B cell (primary cell): ENCODE measurements at regions not wholly inside any gene's neighbourhood (a gene's known extent, or its start where the extent isn't known, plus 50 kb on each side); places are given as distances from the start of the nearest gene placed in this dataset.

Source experiments
- EZH2 ChIP-seq: IDR thresholded peaks from 2 replicates; pipeline ENCODE4 v1.6.1; 2012; ENCODE audit warnings: borderline replicate concordance, low read depth, mild to moderate bottlenecking, moderate library complexity, low read length; ENCODE audit not compliant: insufficient read depth, poor library complexity, severe bottlenecking
- TF ChIP-seq, protein P1 (sequence below): fragments of 200-600 bp; IDR thresholded peaks from one replicate; pipeline ENCODE4 v1.8.0; 2022; ENCODE audit warnings: antibody characterized with exemption, mild to moderate bottlenecking

DNA sequence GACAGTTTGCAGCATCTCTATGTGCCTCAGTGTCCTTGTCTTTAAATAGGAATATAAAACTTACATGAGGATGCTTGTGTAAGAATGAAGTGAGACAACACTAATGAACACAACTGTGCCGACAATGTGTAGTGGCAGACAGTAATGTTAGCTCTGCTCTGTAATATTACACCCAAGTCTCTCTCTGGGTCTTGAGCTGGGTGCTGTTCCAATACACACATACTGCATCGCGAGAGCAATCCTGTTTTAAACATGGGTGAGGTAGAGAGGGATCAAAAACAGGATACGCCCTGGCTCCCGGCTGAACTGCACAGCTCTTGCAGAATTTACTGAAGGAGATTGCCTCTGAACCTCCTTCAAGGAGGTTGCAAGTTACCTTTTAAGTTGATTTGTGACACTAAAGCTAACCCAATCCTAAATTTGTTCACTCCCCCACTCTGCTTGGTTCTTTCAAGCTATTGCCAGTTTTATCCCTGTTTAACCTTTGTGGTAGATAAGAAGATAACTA, 155.2 kb upstream of the ISL1 start:
- TF ChIP-seq, protein P1, sequence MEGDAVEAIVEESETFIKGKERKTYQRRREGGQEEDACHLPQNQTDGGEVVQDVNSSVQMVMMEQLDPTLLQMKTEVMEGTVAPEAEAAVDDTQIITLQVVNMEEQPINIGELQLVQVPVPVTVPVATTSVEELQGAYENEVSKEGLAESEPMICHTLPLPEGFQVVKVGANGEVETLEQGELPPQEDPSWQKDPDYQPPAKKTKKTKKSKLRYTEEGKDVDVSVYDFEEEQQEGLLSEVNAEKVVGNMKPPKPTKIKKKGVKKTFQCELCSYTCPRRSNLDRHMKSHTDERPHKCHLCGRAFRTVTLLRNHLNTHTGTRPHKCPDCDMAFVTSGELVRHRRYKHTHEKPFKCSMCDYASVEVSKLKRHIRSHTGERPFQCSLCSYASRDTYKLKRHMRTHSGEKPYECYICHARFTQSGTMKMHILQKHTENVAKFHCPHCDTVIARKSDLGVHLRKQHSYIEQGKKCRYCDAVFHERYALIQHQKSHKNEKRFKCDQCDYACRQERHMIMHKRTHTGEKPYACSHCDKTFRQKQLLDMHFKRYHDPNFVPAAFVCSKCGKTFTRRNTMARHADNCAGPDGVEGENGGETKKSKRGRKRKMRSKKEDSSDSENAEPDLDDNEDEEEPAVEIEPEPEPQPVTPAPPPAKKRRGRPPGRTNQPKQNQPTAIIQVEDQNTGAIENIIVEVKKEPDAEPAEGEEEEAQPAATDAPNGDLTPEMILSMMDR, result no peak
- TF ChIP-seq EZH2, result no peak
